Stimulated activated CD8-positive, alpha-beta memory T cell treated with anti-CD3 and anti-CD28 coated beads, Interleukin-7, amount 100 ng/mL, for 1 hour (primary cell): ENCODE measurements at regions not wholly inside any gene's neighbourhood (a gene's known extent, or its start where the extent isn't known, plus 50 kb on each side); places are given as distances from the start of the nearest gene placed in this dataset.

Experiments
- DNase-seq, 2 donors: peaks; one replicate each; pipeline ENCODE4 v3.0.0-alpha.2; 2020; ENCODE audit warnings: low read depth in 2 of 2

DNA sequence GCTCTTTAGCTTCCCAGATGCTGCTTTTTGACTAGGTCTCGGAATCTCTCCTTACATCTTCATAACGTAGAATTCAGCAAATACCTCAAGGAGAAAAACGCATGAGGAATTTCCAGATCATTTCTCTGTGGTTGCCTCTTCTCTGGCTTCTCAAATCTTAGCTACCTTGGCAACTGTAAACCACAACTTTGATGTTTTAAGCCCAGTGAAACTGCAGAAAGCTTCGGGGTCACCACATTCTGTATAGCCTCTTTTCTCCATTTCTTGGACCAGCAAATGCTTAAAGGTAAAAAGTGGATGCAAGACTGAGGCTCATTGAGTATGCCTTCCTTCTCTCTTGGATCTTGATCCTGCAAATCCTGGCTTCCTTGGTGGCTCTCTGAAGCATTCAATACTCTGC is 125.5 kb upstream of the FBXL4 start:
- DNase-seq: no peak

DNA sequence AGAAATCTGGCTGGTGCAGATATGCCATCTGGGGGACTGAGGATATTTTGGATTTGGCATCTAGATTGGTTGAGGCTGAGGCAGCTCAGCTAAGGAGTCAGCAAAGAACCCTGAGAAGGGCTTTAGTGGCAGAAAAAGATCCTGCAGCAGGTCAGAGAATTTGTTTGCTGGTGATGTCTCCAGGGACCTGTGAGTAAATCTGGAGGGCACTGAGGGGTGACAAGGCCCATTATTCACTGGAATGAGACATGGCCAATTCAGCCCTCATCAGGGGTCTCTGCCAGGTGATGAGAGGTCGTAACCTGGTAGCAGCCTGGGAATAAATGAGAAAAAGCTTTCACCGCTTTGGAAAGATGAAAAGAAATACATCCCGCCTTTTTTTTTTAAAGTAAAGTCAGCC is 118.3 kb upstream of the FBXL4 start:
- DNase-seq: no peak

DNA sequence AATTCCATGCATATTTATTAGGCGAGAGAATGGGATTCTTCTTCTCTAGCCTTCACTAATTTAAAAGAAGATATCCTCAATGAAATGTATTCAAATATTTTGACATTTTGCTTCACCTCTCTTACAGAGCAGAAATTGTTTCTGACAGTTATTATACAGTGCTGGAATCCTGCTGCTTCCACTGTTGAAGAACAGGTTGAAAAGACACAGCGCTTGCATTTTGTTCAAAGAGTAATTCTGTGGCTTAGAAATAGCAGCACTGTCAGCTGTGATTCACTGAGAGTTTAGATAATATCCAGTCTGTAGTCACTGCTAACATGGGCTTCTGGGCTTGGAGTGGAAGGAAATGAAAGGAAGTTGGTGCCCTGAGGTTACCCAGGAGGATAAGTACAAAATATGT is 117.1 kb upstream of the FBXL4 start:
- DNase-seq: no peak

DNA sequence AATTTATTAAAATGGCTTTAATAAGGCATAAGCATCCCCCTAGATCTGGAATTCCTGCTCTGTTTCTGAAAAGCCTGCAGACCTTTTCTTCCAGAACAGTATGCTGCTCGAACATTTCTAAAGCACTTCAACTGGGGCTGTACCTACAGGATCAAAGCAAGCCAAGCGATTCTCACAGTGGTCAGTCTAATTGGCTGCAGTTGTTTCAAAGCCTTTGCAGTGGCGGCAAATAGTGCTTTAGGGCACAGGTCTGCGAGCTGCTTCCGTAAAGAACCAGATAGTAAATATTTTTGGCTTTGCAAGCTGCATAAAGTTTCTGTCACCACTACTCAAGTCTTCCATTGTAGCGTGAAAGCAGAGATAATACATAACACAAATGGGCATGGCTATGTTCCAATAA is 88.9 kb upstream of the FBXL4 start:
- DNase-seq: no peak

DNA sequence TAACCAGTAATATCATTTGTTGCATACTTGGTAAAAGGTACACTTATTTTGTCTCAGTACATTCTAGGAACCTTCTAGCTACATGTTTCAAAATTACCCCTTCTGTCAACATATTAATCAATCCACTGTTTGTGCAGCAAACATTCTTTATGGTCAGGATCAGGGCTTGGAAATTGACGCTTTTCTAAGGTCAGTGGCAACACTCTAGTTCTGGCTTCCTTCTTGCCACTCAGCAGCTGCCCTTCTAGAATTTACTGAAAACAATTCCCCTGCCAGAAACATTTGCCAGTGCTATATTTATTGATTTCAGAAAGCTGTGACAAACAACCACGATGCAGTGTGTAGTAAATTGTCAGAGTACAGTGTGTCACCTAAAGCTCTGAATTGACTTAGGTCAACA is 84.7 kb upstream of the FBXL4 start:
- no peak for DNase-seq

DNA sequence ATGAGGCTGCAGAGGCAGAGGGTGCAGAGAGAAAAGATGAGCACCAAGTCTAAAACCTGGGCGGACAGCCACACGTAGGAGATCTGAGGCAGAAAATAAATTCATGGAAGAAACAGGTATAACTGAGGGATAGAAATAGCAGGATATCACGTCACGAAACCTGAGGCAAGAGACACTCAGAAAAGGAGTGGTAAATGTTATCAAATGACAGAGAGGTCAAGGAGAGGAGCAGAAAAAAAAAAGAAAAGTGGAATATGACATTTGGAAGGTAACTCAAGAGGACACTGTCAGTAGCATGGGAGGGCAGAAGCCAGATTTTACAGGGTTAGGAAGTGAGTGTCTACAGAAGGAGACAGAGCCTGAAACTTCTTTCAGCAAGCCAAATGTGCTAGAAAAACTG is 84.2 kb upstream of the FBXL4 start:
- DNase-seq: no peak

DNA sequence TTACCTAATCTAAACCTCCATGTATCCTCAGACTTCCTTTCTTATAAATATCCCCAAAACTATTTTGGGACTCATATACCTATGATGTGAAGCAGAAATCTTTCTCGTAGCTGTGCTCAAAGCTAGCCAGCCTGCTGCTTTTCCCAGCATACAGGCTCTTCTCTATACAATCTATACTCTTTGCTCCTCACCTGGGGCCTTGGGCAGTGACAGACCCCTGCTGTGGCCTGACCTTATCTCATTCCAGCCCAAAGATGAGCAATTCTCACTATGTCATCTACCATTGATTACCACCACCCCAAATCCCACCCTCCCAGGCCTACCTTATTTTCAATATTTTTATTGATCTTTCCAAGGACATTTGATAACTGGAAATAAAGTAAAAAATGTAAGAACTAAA is 83.2 kb upstream of the FBXL4 start:
- no peak for DNase-seq

DNA sequence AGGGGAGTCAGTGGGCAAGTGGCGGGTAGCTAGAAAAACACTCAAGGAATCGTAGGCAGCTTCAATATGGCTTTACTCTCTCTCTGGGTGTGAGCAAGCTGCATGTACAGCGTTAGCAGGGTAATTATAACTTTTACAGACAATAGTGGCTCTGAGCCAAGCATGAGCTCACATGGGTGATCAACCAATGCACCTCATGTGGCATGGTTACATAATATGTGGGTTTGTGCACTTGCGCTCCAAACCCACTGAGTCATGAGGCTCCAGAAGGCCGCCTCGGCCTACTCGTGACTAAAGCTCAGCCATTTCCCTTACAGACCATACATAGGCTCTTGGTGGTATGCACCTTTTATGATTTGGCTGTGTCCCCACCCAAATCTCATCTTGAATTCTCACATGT is 78.4 kb upstream of the FBXL4 start:
- no peak for DNase-seq

DNA sequence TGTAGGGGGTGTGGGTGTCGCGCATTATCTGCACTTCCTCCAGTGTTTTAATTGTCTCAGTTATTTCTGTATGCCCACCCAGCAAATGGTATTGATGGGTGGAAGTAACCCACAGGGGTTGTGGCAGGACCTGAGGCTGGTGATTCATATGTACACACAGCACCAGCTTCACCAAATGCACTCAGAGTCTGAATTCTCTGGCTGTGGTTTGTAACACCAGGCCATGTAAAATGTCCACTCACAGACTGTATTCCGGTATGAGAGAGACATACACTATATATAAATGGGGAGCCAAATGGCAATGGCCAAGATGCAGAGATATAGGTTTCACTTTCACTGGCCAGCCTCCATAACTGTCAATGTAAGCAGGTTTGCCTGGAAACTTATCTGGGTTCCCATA is 76.3 kb upstream of the FBXL4 start:
- DNase-seq: no peak

DNA sequence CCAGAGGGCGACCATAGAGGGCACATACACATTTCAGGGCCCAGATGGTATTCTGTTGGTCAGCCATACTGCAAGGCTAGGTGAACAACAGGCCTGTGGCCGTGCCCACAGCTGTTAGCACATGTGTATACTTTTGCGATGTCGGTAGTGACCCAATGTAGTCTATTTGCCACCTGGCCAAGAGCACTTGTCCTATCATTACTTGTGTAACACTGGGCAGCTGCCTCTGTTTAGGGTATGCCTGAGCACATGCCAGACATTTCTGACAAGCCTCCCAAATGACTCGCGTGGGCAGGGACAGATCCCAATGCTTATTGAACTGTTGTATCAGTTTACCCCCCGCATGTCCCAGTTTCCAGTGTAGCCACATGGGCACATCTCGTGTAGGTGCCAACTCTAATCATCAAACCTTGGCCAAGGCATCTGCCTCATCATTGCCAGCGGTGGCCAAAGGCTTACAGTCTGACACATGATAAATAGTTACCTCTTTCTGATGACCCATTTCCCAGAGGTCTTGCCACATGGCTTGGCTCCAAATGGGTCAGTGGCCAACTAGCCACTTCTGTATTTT is 74.4 kb upstream of the FBXL4 start:
- DNase-seq: no peak

DNA sequence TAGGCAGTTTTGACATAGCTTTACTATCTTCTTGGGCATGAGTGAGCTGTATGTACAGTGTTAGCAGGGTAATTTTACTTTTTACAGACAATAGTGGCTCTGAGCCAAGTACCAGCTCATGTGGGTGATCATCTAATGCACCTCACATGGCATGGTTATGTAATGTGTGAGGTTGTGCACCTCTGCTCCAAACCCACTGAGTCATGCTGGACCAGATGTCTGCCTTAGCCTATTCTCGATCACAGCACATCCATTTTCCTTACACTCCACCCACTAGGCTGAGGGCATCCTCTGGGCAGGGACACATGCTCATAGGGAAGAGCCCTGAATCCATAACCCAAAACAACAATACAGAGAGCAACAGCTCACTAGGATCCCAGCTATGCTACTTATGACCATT is 71.6 kb upstream of the FBXL4 start:
- no peak for DNase-seq

DNA sequence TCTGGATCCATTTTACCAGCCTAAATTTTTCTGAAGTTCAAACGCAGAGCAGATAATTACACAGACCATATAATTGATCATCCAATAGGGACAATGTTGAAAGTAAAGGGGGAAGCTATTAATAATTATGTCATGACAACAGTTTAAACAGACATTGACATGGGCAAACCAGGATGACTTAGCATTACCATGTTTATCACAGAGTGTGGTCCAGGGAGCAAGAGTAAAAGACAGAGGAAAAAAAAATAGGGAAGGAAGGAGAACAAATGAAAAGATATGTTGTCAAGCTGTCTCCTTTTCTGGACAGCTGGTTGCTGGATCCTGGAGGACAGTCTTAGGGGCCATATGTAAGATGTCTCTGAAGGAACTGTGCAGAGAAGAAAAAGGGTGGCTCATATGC is 69.4 kb upstream of the FBXL4 start:
- DNase-seq: no peak

DNA sequence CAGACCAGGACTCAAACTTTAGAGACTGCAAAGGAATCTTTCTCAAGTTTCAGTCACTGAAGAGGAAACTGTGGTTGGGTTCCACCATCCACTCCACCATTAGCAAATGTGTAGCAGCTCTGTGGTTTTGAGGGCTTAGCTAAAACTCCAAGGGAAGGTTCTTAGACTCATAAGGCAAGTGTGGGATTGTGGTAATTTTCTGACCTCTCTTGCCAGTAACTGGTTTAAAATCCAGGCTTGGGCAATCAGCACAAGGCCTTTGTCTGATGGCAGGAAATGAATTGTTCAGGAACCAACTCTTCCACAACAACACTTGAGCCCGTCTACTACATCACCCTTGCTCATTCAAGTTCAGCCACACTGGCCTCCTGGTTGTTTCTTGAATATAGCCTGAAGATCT is 68.6 kb upstream of the FBXL4 start:
- DNase-seq: no peak

DNA sequence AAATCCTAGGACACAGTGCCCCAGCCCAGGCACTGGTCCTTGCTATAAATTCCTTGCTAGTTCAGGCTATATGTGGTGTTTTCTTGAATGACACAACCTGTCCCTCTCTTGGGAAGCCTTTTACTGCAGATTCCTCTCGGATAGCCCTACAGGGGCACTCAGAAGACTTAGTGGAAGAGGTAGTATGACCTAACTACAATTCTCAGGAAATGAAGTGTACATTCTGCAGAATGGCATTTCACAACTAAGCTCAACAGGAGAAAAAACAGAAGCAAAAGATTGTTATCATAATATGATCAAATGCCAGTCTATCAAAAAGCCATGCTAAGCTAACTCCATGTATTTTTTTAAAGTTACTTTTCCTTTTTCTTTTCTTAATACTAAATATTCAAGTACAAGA is 66.3 kb upstream of the FBXL4 start:
- DNase-seq: no peak

DNA sequence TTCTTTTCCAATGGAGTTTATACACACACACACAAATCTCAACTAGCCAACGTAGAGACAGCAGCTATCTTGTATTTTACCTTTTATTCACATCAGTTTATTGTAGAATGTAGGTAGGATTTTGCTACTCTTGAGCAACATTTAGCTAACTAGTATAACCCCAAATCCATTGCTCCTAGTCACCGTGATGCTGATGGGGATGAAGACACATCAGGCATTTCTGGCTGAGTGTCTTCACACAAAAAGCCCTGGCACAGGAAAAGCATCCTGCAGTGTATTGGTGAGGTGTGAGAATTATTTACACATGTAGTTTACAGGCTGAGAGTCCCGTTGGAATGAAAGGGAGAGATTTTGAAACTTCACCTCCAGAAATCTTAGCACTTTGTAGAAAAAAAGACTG is 65.9 kb upstream of the FBXL4 start:
- DNase-seq: no peak

DNA sequence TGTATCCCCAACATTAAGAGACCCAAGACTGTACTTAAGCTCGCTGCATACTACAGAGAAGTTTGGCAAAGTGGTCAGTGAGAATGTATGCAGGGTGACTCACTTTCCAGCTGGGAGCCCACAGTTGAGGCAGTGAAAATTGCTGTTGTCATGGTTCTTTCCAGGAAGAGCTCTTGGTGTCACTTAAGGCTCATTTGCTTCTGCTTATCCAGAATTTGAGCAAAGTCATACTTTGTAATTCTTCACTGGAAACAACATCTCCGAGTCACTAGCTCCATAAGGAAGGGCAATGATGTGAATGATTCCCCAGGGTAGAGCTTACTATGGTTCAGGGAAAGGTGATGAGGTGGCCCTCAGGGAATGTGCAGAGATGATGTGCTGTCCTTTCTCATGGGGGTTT is 65.4 kb upstream of the FBXL4 start:
- no peak for DNase-seq

DNA sequence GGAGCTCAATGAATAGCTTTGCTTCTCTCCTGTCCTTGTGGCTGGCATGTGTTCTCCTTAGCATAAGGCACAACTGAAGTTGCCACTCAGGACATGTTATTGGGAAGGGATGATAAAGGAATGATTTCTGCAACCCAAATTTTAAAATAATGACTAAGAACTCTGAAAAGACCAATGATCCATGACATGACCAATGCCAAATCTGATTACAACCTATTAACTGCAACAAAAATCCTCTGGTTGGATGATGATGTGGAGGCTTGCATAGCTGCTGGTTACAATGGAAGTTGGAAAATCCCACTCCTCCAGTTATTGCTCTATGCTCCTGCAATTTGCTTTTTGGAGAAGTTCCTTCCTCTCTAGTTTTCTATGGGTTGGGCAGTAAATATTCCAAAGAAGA is 63.4 kb upstream of the FBXL4 start:
- DNase-seq: no peak

DNA sequence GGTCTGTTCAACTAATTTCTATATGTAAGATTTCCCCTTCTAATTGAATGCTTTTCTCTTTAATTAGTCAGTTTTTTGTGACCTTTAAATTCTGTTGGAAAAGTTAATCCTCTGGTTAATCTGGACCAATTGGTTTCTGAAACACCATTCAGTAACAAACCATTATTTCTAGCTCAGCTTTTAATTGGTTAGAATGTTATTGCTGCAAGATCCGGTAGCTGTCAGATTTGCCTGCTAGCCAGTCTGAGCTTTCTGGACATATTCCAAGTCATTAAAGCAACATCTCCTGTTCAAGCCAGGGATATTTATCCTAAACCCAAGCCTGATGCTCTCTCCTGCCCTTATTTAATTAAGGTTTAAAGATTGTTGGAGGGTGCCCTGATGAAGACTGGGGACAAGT is 55.1 kb upstream of the FBXL4 start:
- no peak for DNase-seq

DNA sequence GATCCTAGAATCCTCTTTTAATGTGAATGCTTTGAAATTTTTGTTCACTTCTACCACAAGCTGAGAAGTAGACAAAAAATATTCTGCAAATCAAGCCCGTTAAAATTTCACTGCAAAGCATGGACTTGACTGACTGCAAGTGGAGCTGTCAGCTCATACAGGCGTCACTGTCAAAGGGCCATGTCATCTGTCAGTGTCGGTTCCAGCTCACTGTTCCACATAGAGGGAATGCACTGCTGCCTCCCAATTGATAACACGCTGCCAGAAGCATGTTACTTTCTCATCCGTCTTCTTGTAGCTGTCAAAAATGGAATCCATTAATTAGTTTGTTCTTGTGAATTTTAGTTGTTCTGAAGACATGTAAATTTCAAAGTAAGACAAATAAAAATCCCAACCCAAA is 50.4 kb upstream of the FBXL4 start:
- DNase-seq: no peak
